ENCODE measurements at regions not wholly inside any gene's neighbourhood (a gene's known extent, or its start where the extent isn't known, plus 50 kb on each side); places are given as distances from the start of the nearest gene placed in this dataset.

DNA sequence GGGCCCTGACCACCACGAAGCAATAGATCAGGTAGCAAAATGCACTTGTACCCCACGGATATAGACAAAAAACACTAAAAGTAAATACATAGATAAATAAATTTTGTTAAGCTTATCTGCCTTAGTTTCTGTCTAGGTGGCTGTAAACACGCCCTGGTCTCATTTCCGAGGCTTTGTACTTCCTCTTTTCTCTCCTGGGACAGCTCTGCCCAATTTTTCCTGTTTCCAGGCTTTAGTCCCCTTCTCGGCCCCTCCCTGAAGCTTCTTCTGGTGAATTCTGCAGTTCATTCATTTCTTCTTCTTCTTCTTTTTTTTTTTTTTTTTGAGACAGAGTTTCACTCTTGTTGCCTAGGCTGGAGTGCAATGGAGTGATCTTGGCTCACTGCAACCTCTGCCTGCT is 73.4 kb upstream of the STOX2 start:
- TF ChIP-seq POLR2AphosphoS5 (IDR thresholded peaks at IDR 0.05) (no peak), POLR2A (IDR thresholded peaks at IDR 0.05; ENCODE audit: low read depth) (no peak)
